ENCODE measurements at regions not wholly inside any gene's neighbourhood (a gene's known extent, or its start where the extent isn't known, plus 50 kb on each side); places are given as distances from the start of the nearest gene placed in this dataset.
"Not testable (repeated sequence)": the region's sequence is repeated elsewhere in the genome, so short reads cannot be mapped to it uniquely, and the experiment has no call there.

- Histone ChIP-seq H3K27ac (no peak overlapping the region), H3K27me3 (no peaks in the 10 kb centered on the region), H3K4me1 (no peaks in the 10 kb centered on the region), H3K4me3 (no peak overlapping the region), H3K9me3 (no peaks in the 10 kb centered on the region), H3K36me3 (no peaks in the 10 kb centered on the region)
- DNase-seq = no peak
- TF ChIP-seq CTCF (IDR thresholded peaks at IDR 0.05) (no peak), POLR2A (IDR thresholded peaks at IDR 0.05) (no peak)
- intact Hi-C loops (cut with DNase I) = no loop called here
- 87 to 89% methylated on average over 2 of the region's 2 CpGs for WGBS, 2 donors
These were observed 148.0 kb upstream of the NPY2R start for GRCh38 chr4:155060419-155060818.

- Histone ChIP-seq H3K27ac (no peak overlapping the region), H3K4me3 (no peak overlapping the region), H3K27me3 (no peaks in the 10 kb centered on the region), H3K9me3 (no peaks in the 10 kb centered on the region), H3K4me1 (no peaks in the 10 kb centered on the region), H3K36me3 (no peaks in the 10 kb centered on the region)
- WGBS, 2 donors = 74 to 87% methylated on average over 1 of the region's 1 CpG
- intact Hi-C loops (cut with DNase I) = no loop called here
- DNase-seq = no peak
- TF ChIP-seq CTCF (IDR thresholded peaks at IDR 0.05) = no peak
- no peak for TF ChIP-seq POLR2A (IDR thresholded peaks at IDR 0.05)
These were observed 147.6 kb upstream of the NPY2R start for GRCh38 chr4:155060873-155061272.

- no peak for DNase-seq
- Histone ChIP-seq H3K4me1 (no peaks in the 10 kb centered on the region), H3K27me3 (no peaks in the 10 kb centered on the region), H3K36me3 (no peaks in the 10 kb centered on the region), H3K27ac (no peak overlapping the region), H3K4me3 (no peak overlapping the region), H3K9me3 (no peaks in the 10 kb centered on the region)
- intact Hi-C loops (cut with DNase I) = no loop called here
- no peak for TF ChIP-seq POLR2A (IDR thresholded peaks at IDR 0.05)
- no peak for TF ChIP-seq CTCF (IDR thresholded peaks at IDR 0.05)
These were observed 145.5 kb upstream of the NPY2R start for GRCh38 chr4:155062948-155063347.

GRCh38 chr4:155064934-155065333 is 143.5 kb upstream of the NPY2R start:
- 68 to 89% methylated on average over 7 of the region's 7 CpGs for WGBS, 2 donors
- H3K36me3 ChIP-seq; H3K4me1 ChIP-seq; H3K9me3 ChIP-seq; intact Hi-C loops (cut with DNase I); DNase-seq; H3K4me3 ChIP-seq; H3K27me3 ChIP-seq; H3K27ac ChIP-seq: not testable (repeated sequence)

GRCh38 chr4:155066871-155067270 is 141.6 kb upstream of the NPY2R start:
- Histone ChIP-seq H3K36me3 (no peaks in the 10 kb centered on the region), H3K9me3 (no peaks in the 10 kb centered on the region), H3K4me3 (no peak overlapping the region), H3K27me3 (no peaks in the 10 kb centered on the region), H3K4me1 (no peaks in the 10 kb centered on the region), H3K27ac (no peak overlapping the region)
- intact Hi-C loops (cut with DNase I) = no loop called here
- TF ChIP-seq CTCF (IDR thresholded peaks at IDR 0.05) (no peak), POLR2A (IDR thresholded peaks at IDR 0.05) (no peak)
- DNase-seq = no peak

GRCh38 chr4:155071962-155072361 is 136.5 kb upstream of the NPY2R start:
- H3K36me3 ChIP-seq = no peaks in the 10 kb centered on the region
- no peaks in the 10 kb centered on the region for H3K27me3 ChIP-seq
- H3K4me3 ChIP-seq = no peak overlapping the region
- TF ChIP-seq POLR2A (IDR thresholded peaks at IDR 0.05) (no peak), CTCF (IDR thresholded peaks at IDR 0.05) (no peak)
- H3K4me1 ChIP-seq = no peaks in the 10 kb centered on the region
- intact Hi-C loops (cut with DNase I) = no loop called here
- WGBS, 2 donors = 89 to 94% methylated on average over 2 of the region's 2 CpGs
- no peak for DNase-seq
- no peaks in the 10 kb centered on the region for H3K9me3 ChIP-seq
- no peak overlapping the region for H3K27ac ChIP-seq

All from esophagus squamous epithelium (tissue), 5 donors.